SKM-1 treated with dmso at 0.1 percent for 144 hours (cell line): ENCODE measurements at regions not wholly inside any gene's neighbourhood (a gene's known extent, or its start where the extent isn't known, plus 50 kb on each side); places are given as distances from the start of the nearest gene placed in this dataset.
"Not testable (repeated sequence)": the region's sequence is repeated elsewhere in the genome, so short reads cannot be mapped to it uniquely, and the experiment has no call there.

Experiments used
- DNase-seq: peaks from one replicate; lab custom pipeline; 2025; ENCODE audit not compliant: unreplicated experiment; lab: John Stamatoyannopoulos, UW

DNA sequence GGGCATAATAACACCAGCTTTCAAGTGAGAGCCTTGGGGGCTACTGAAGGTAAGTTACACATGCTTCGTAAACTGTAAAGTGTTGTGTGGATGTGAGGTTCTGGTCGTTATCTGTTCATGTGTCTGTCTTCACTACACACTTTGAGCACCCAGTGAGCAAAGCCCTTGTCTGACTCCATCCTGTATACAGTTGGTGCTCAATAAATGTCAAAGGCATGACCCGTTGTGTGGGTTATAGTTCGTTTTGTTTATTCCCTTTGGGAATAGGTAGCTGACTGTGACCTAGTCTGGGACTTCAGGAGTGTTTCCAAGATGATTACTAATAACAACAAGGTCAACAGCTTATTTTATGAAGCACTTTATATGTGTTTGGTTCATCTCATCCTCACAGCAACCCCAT lies 146.9 kb downstream of the MIAT start:
- no peak for DNase-seq

DNA sequence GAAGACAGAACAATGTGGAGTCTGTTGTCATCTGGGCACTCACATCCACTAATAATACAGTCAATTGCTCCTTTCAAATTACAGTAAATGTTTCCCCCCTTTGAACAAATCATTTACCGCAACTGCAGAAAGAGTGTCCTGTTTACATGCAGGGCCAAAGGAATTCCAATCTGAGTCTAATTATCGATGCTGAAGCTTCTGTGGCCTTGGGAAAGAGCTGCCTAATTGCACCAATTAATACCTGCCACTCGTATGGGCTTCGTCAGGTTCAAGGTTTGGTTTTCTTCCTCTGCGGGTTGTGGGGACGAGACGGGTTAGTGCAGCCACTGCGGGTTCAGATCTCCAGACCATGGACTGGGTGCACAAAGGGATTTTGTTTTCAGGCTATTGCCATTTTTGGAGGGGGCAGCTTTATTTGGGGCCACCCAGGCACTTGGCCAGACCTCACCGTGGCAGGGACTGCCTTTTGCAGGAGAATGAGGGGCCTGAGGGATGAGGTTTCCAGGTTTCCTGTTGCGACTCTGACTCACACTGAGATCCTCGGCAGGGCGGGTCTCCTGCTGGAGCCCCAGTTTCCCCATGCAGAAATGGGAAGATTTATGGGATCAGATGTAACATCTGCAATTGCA lies 147.6 kb downstream of the MIAT start:
- no peak for DNase-seq

DNA sequence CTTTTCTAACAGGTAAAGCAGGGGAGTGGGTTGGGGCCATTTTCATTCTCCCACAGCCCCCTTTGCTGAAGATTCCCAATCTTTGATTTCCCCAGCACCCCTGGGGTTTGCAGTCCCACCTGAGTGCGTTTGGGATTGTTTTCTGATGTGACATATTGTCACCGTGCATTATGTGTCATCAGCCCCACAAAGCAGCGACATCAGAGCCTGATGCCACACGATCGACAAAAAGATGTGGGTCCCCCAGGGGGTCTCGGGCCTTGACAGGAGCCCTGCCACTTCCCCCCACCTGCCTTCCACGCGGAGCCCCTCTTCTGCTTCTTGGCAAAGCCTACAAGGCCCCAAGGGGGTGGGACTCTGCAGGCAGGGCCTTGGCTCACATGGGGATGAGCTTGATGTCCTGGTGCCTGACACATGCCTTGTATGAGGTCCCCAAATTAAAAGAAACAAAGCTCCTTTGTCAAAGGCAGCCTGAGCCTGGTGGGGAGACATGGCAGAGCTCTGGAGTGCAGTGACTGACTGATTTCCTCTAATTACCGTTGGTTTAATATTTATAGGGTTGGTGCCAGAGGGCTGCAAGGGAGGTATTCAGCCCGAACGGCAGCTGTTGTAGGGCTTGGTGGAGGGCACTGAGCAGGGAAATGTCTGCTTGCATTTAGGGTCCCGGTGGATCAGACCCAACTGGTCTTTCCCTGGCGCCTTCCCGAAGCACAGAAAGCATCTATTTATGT lies 149.2 kb downstream of the MIAT start:
- no peak for DNase-seq

DNA sequence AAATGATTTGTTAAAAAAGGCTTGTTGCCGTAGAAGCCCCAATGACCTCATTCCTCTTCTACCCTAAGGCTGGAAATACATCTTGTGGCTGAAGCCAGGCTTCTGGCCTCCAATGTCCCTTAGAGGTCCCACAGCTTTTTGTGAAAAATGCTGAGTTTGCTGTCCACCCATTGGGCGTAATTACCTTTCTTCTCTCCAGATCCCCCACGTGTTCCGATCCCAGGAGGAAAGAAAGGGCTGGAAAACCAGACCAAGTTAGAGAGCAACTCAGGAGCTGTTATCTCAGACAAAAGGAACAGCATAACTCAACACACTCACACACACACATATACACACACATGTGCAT lies 154.2 kb downstream of the MIAT start:
- no peak for DNase-seq

DNA sequence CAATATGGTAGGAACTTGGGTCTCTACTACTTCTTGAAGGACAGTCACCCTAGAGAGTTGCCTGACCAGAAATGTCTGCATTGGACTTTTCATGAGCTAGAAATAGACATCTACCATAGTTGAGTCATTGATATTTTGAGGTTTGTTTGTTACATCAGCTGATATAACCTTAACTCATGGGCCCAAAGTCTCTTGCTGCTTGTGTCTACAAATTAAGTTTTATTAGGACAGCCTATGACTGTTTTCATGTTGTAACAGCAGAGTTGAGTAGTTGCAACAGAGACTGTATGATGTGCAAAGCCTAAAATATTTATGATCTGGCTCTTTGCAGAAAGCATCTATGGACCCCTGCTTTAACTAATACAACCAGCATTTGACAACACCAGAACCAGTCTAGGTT lies 155.3 kb downstream of the MIAT start:
- DNase-seq, result no peak

DNA sequence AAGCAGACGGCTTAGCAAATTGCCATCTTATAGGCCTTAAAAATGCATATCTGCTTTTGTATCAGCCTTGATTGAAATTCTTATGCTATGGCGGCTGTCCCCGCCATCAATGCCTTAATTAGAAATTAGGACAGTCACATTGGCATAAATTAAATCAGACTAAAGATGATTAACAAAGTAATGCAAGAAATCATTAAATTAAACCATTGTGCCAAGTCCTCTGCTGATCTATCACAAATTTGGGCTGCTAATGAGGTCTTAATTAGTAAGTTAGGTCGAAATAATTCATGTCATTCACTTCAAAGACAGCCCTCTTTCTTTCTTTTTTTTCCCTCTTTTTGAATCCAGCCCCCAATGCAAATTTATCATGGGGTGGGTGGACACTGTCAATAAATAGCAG lies 159.3 kb downstream of the MIAT start:
- DNase-seq, result no peak

DNA sequence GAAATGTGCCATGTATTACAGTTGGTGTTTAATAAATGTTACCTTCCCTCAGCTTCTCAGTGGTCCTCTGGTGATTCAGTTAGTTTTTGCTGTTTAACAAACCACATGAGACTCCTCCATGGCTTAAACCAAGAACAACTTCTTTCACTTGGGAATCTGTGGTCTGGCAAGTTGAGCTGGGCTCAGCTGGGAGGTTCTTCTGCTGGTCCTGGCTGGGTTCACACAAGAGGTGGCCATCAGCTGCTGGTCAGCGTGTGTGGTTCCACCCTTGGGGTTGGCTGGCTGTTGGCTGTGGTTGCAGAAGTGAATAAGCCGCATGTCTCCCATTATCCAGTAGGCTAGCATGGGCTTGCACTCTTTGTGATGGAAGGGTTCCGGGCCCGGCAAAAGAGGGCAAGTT lies 160.5 kb downstream of the MIAT start:
- no peak for DNase-seq

DNA sequence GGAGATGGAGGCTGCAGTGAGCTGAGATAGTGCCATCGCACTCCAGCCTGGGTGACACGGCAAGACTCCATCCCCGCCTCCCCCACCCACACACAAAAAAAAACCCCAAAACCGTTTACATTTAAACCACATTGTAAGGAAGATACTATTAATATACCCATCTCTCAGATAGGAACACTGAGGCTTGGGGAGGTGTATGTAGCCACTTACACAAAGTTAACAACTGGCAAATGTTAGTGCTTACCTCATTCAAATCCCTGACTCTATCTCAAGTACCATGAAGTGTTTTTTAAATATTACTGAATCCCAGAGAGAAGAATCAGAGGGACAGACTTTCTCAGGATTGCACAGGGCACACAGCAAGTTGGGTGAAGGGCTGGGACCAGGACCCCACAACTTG lies 164.5 kb downstream of the MIAT start:
- DNase-seq, result no peak

DNA sequence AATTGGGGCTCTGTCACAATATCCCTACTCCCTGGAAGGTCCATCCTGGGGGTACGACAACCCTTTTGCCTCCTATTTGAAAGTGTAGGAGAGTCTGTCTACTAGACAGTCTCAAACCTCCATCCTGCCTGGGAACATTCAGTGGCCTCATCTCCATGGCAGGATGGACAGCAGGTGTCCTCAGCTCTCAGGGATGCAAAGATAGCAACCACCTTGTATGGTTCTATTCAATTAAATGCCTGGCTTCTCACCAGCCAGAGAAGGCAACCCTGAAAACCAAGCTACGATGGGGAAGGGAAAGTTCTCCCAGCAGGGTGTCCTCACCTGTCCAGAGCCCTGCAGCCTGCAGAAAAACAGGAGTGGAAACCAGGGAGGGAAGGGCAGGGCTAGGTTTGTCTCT lies 164.9 kb downstream of the MIAT start:
- DNase-seq, result no peak

DNA sequence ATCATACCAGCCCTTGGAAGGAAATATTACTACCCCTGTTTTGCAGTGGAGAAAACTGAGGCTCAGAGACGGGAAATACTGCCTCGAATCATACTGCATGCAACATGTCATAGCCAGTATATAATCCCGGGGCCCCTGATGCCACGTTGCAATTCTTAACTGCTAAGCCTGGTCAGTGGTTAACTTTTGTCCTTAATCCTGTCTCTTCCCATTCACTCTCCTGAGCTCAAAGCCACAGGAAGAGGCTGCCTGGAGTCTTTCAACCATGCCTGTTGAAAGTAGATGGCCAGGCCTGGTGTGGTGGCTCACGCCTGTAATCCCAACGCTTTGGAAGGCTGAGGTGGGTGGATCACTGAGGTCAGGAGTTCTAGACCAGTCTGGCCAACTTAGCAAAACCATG lies 166.6 kb downstream of the MIAT start:
- no peak for DNase-seq

DNA sequence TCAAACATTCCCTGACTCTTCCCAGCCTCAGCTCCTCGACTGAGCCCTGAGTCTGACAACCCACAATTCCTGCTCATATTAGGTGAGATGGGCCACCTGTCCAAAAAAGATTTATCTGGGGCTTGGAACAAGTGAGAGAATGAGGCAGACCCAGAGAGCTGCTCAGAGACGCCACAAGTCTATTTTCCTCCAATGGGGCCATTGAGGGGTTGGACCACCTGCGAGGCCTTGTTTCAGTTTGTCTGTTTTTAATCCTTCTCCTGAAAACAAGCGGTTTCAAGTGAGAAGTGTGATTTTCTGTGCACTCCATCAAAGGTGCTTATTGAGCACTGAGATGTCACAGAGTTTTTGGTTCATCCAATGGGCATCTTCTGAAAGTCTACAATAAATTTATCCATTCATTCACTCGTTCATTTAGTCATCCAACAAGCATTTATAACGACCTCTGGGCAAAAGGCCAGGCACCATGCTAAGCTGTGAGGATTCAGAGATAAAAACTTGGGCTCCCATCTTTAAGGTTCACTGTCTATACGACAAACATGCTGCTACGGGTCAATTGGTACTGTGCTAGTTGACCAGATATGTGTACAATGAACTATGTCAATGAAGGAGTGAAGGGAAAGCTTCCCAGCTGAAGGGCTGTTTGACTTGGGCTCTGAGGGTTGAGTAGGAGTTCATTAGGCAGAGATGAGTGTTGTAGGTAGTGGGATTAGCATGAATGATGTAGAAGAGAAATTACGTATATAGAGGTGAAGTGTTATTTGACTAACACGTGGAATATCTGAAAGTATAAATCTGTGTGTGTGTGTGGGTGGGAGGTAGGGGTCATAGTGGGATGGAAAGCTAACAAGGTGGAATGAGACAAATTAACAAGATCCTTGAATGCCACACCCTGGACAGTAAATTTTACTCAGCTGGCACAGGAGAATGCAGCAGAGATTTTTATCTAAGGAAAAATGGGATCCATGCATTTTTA lies 168.9 kb downstream of the MIAT start:
- DNase-seq, result no peak

DNA sequence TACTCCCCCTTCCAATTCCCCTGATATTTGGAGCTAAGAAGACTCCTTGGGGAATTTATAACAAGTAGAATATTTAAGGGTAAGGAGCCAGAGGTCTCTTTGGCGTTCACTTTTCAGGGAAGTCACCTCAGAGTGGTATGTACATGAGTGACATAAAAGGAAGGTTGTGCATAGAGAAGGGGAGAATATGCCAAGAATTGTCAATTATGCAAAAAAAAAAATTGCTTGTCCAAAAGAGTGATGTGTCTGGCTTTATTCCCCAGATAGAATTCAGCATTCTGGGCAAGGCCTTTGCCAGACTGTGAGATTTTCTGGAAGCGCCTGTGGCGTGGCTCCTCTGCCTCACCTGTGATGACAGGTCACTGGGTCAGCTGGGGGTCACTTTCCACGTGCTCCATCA lies 170.2 kb downstream of the MIAT start:
- no peak for DNase-seq

DNA sequence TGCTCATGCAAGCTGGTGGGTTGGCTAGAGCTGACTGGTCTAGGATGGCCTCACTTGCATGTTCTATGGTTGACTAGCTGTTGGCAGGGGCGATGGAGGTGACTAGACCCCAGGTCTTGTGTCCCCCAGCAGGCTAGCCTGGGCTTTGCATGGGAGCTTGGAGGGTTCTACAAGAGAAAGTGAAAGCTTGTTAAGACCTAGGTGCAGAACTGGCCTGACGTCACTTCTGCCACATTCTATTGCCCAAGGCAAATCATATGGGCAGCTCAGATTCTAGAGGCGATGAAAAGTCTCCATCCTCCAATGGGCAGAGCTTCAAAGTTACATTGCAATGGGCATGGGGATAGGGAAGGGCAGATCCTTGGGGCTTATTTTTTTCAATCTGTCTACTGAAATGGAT lies 170.9 kb downstream of the MIAT start:
- no peak for DNase-seq

DNA sequence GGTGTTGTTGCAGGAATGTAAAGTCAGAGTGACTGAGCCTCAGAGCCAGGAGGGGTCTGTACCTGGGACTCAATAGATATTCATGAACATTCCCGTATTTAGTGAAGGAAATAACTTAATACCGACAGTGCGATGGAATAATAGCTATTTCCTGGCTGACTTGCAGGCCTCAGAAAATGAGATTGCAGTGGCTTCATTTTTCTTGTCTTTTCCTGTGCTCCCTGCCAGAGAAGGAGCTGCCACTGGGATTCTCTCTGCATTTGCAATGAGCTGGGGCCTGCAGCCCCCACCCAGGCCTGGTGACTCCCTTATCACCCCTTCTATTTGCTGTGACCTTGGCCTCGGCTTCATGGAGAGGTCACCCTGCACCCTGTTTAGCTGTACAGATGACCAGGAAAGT lies 173.4 kb downstream of the MIAT start:
- no peak for DNase-seq

DNA sequence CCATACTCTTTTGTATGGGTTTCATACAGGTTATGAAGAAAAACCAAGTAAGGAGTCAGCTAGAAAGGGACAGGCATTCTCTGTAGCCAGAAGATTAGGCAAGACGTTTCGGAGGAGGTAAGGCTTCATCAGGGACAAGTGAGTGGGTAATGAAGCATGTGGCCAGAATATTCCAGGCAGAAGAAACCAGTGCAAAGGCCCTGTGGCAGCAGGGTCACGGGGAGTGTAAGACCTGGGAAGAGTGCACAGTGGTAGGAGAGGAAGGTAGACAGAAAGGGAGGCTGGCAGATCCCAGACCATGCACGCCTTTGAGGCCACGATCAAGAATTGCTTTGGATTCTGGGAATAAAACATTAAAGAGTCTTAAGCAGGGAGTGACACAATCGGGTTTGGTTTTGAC lies 177.6 kb downstream of the MIAT start:
- DNase-seq, result no peak

DNA sequence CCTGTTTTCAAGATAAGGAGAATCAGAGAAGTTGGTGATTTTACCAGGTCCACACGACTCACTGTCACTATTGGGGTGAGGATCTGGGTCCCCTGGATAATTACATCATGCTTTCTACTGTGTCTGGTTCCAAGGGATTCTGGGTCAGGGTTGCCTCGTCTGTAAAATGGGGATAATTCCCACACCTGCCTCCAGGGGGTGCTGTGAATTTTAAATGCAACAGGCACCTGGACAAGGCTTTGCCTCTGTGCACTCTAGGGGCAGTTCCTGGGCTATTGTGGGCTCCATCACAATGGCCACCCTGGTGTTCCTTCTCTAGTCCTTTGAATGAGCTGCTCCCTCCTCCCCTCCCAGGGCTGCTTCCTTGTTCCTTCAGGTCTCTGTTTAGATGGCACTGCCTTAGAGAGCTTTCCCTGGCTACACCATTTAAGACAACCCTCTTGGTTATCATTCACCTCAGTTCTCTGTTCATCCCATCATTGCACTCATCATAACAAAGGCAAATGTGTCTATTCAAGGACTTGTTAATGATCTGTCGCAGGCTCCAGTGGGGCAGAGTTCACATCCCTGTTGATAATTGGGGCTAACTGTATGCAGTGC lies 178.6 kb downstream of the MIAT start:
- DNase-seq, result peak; percentile 39

DNA sequence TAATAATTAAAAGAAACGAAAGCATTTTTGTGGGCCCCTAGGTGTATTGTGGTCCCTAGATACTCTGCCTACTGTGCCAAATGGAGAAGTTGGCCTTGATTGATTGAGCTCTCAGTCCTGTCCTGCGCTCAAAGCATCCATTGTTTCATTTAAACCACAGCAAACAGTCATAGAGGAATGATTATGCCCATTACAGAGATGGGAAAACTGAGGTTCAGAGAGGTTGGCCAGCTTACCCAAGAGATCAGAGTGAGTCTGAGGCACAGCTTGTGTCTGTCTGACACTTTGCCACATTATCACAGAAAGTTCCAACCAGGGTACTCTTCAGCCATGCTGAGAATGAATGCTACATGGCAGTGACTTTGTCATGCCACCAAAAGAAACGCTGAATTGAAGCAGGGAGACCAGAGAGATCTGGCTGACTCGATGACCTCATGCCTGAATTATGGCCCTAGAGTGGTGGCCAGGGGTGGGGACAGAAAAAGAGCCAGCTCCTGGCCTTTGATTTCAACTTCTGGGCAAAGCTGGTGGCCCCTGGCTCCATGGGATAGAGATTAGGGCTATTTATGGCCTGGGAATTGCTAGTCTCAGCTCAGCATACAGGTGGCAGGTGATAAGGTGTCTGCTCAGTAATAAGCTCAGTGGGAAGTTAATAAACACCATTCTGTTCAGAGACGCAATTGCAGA lies 180.5 kb downstream of the MIAT start:
- DNase-seq, result no peak

DNA sequence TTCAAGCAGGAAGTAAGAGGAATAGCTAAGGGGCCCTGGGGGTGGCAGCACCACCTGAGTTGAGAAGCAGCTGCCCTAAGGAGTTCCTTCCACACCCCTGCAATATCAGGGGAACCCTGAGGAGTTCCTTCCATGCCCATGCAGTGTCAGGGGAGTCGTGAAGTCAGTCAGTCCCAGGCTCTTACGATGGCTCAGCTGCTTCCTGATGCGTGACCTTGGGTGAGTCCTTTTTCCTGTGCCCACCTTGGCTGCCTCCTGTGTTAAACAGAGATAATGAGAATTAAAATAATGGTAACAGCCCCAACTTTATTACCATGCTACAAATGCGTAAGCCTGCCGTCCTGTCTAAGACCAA lies 181.1 kb downstream of the MIAT start:
- DNase-seq, result no peak

DNA sequence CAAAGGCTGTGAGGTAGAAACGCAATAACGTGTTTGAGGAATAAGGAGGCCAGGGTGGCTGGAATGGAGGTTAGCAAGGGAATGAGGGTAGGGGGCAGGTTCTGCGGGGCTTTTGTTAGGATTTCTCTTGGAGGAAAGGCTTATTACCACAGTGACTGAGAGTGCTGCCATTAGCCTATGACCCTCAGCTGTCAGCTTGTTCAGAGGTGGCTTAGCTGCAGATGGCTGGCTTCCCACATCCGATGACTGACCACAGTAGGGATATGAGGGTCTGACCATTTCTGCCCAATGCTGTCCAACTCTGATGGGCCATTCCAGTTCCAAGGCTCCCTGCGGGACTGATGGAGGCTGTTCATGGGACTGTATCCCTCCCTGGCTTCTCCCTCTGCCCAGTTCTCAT lies 181.8 kb downstream of the MIAT start:
- no peak for DNase-seq

DNA sequence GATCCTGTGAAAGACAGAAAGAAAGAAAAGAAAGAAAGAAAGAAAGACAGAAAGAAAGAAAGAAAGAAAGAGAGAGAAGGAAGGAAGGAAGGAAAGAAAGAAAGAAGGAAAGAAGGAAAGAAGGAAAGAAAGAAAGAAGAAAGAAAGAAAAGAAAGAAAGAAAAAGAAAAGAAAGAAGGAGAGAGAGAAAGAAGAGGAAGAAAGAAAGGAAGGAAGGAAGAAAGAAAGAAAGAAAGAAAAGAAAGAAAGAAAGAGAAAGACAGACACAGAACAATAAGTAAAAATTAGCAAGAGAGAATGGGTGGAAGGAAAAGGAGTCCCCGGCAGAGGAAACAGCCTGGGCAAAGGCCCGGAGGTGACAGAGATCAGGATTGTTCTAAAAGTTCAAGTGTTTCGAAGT lies 183.4 kb downstream of the MIAT start:
- DNase-seq, result not testable (repeated sequence)

DNA sequence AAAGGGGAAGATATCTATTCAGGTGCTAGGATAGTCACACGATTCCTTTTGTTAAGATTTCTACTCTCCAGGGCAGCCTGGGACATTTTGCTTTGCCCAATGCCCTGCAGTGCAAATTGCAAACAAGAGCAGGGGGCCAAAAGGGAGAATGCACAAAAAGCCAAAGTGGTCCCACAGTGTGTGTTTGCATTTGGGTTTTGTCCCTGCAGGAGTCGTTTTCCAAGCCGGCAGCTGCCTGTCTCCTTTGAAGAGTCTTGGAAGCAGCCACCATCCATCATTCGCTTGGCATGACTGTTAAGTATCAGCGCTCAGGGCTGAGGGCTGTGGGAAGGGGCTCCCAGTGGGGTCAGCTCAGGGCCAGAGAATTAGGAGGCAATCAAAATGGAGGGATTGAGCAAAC lies 184.7 kb downstream of the MIAT start:
- no peak for DNase-seq
